AG04450 (cell line): ENCODE measurements at regions not wholly inside any gene's neighbourhood (a gene's known extent, or its start where the extent isn't known, plus 50 kb on each side); places are given as distances from the start of the nearest gene placed in this dataset.

Experiments used
- CTCF ChIA-PET: fragments of 300-600, 350-600 bp; formaldehyde crosslinking; extraction: SDS; loops from one replicate; lab custom pipeline; 2022; ENCODE audit warnings: antibody characterized with exemption, inconsistent platforms; lab: Charles Lee
- POLR2A ChIA-PET: fragments of 350-600 bp; formaldehyde crosslinking; extraction: SDS; loops from one replicate; lab custom pipeline; 2021; ENCODE audit warnings: antibody characterized with exemption, inconsistent platforms; lab: Yijun Ruan, JAX
- DNase-seq: peaks from one replicate; pipeline ENCODE4 v3.0.0-alpha.2; 2011; ENCODE audit warnings: low read depth, low spot score
- H3K27ac ChIP-seq: one replicate; pipeline ENCODE4 v1.5.1; 2012; ENCODE audit warnings: low read depth, low read length, control low read depth
- H3K27me3 ChIP-seq: one replicate; pipeline ENCODE4 v1.6.0; 2012; ENCODE audit warnings: low read length; ENCODE audit not compliant: control insufficient read depth, insufficient read depth
- H3K4me3 ChIP-seq: 2 replicates; pipeline ENCODE4 v1.5.1; 2011; ENCODE audit warnings: mild to moderate bottlenecking, low read depth, low read length, control low read depth
- H3K9me3 ChIP-seq: 2 replicates; pipeline ENCODE4 v1.5.1; 2012; ENCODE audit warnings: low read length; ENCODE audit not compliant: control insufficient read depth, insufficient read depth
- CTCF ChIP-seq: IDR thresholded peaks from 2 replicates; pipeline ENCODE4 v1.5.1; 2011; ENCODE audit warnings: low read depth, low read length, control low read depth, inconsistent platforms

GRCh38 chr5:99807346-99807745, 727.8 kb upstream of the FAM174A start:
- no peaks in the 10 kb centered on the region for H3K9me3 ChIP-seq
- no peak for DNase-seq
- ChIA-PET CTCF (no interaction called here), POLR2A (no interaction called here)
- no peak overlapping the region for H3K4me3 ChIP-seq
- no peak overlapping the region for H3K27ac ChIP-seq
- TF ChIP-seq CTCF: no peak
- no peaks in the 10 kb centered on the region for H3K27me3 ChIP-seq

- no peaks in the 10 kb centered on the region for H3K9me3 ChIP-seq
- DNase-seq: no peak
- no peak for TF ChIP-seq CTCF
- H3K27ac ChIP-seq: no peak overlapping the region
- ChIA-PET POLR2A (no interaction called here), CTCF (no interaction called here)
- H3K4me3 ChIP-seq: no peak overlapping the region
- no peaks in the 10 kb centered on the region for H3K27me3 ChIP-seq
These were observed 740.1 kb upstream of the FAM174A start for GRCh38 chr5:99795031-99795430.

GRCh38 chr5:99788482-99788881, 746.7 kb upstream of the FAM174A start:
- H3K27me3 ChIP-seq: no peaks in the 10 kb centered on the region
- no peak for DNase-seq
- no peak for TF ChIP-seq CTCF
- ChIA-PET POLR2A (no interaction called here), CTCF (no interaction called here)
- H3K27ac ChIP-seq: no peak overlapping the region
- H3K4me3 ChIP-seq: no peak overlapping the region
- peaks cover 5% of the 10 kb centered on the region; the same call in 1 of the 2 replicates for H3K9me3 ChIP-seq

- ChIA-PET POLR2A (no interaction called here), CTCF (no interaction called here)
- DNase-seq: no peak
- Histone ChIP-seq H3K27ac (no peak overlapping the region), H3K4me3 (no peak overlapping the region), H3K27me3 (no peaks in the 10 kb centered on the region), H3K9me3 (peaks cover 4% of the 10 kb centered on the region; the same call in 1 of the 2 replicates)
- TF ChIP-seq CTCF: no peak
These were observed 760.0 kb upstream of the FAM174A start for GRCh38 chr5:99775189-99775588.

GRCh38 chr5:99773290-99773689, 761.9 kb upstream of the FAM174A start:
- no peak for DNase-seq
- H3K4me3 ChIP-seq: no peak overlapping the region
- no peak overlapping the region for H3K27ac ChIP-seq
- POLR2A ChIA-PET: no interaction called here
- CTCF ChIA-PET: no interaction called here
- no peaks in the 10 kb centered on the region for H3K27me3 ChIP-seq
- no peak for TF ChIP-seq CTCF
- no peaks in the 10 kb centered on the region for H3K9me3 ChIP-seq
